Mammary epithelial cell (primary cell): ENCODE measurements at regions not wholly inside any gene's neighbourhood (a gene's known extent, or its start where the extent isn't known, plus 50 kb on each side); places are given as distances from the start of the nearest gene placed in this dataset.

Experiments
- EZH2 ChIP-seq: IDR thresholded peaks from 2 replicates; pipeline ENCODE4 v1.6.1; 2012; ENCODE audit warnings: low read length, inconsistent platforms, borderline replicate concordance
- TF ChIP-seq, protein P1 (sequence below), 2 donors: IDR thresholded peaks in 1 of 2; conservative IDR thresholded peaks in 1 of 2; 2 replicates each; pipeline ENCODE4 v1.5.1; 2011 to 2012; ENCODE audit warnings: inconsistent platforms in 2 of 2, low read length in 2 of 2, mild to moderate bottlenecking in 2 of 2, control low read depth in 1 of 2, low read depth in 1 of 2; ENCODE audit not compliant: insufficient read depth in 1 of 2; ENCODE audit errors: extremely low read depth in 1 of 2

DNA sequence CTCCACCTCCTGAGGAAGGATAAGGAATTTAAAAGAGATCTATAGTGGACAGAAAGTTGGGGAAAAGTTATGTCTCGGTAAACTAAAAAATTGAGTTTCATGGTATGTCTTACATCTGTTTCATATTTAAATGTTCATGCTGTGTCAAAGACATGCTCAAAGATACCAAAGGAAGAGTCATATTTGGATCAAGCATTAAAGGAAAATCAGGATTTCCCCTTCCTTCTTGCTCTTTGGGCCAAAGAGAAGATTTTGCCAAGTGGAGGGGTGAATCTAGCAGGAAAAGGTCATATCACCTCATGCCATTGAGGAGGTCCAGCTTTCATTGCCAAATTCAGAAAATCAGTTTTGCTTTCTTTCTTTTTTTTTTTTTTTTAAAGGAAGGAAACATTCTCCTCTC lies 192.4 kb downstream of the OGFRL1 start:
- TF ChIP-seq, protein P1, sequence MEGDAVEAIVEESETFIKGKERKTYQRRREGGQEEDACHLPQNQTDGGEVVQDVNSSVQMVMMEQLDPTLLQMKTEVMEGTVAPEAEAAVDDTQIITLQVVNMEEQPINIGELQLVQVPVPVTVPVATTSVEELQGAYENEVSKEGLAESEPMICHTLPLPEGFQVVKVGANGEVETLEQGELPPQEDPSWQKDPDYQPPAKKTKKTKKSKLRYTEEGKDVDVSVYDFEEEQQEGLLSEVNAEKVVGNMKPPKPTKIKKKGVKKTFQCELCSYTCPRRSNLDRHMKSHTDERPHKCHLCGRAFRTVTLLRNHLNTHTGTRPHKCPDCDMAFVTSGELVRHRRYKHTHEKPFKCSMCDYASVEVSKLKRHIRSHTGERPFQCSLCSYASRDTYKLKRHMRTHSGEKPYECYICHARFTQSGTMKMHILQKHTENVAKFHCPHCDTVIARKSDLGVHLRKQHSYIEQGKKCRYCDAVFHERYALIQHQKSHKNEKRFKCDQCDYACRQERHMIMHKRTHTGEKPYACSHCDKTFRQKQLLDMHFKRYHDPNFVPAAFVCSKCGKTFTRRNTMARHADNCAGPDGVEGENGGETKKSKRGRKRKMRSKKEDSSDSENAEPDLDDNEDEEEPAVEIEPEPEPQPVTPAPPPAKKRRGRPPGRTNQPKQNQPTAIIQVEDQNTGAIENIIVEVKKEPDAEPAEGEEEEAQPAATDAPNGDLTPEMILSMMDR (conservative IDR thresholded peaks at IDR 0.05 in 1 of 2, IDR thresholded peaks at IDR 0.05 in 1 of 2; ENCODE audit: extremely low read depth in 1 of 2, insufficient read depth in 1 of 2, low read depth in 1 of 2, low read length in 2 of 2), result no peak
- TF ChIP-seq EZH2, result no peak
